Stimulated activated memory B cell treated with anti-CD40 and anti-IgM and Interleukin-4, amounts not matched to agents 10 μg/mL and 1 μg/mL and 100 μg/mL, for 72 hours (primary cell): ENCODE measurements at regions not wholly inside any gene's neighbourhood (a gene's known extent, or its start where the extent isn't known, plus 50 kb on each side); places are given as distances from the start of the nearest gene placed in this dataset.
A peak's percentile ranks its signal among the peaks of the same experiment; 100 is the strongest.
"Not testable (repeated sequence)": the region's sequence is repeated elsewhere in the genome, so short reads cannot be mapped to it uniquely, and the experiment has no call there.

ENCODE experiments used
- ATAC-seq: fragments of 150-1000 bp; cut with Tn5 transposase; 2 replicates; pipeline ENCODE4 v1.10.0; 2021
- H3K27ac Mint-ChIP-seq: one replicate; pipeline ENCODE4 v1.8.0; 2022; ENCODE audit warnings: mild to moderate bottlenecking, mixed read lengths
- H3K27me3 Mint-ChIP-seq: one replicate; pipeline ENCODE4 v1.8.0; 2022; ENCODE audit warnings: mixed read lengths
- H3K36me3 Mint-ChIP-seq: one replicate; pipeline ENCODE4 v1.8.0; 2022; ENCODE audit warnings: mixed read lengths
- H3K4me1 Mint-ChIP-seq: one replicate; pipeline ENCODE4 v1.8.0; 2022; ENCODE audit warnings: mixed read lengths
- H3K4me3 Mint-ChIP-seq: one replicate; pipeline ENCODE4 v1.8.0; 2022; ENCODE audit warnings: mild to moderate bottlenecking, moderate library complexity, mixed read lengths
- H3K9me3 Mint-ChIP-seq: one replicate; pipeline ENCODE4 v1.8.0; 2022; ENCODE audit warnings: mixed read lengths

- Mint-ChIP-seq H3K27me3 (no peaks in the 10 kb centered on the region), H3K4me3 (no peak overlapping the region), H3K27ac (no peak overlapping the region), H3K9me3 (peaks cover 5% of the 10 kb centered on the region), H3K36me3 (no peaks in the 10 kb centered on the region), H3K4me1 (no peaks in the 10 kb centered on the region)
- ATAC-seq, result no peak
Measured at GRCh38 chr13:58476206-58476918, 844.8 kb downstream of the PCDH17 start.

DNA sequence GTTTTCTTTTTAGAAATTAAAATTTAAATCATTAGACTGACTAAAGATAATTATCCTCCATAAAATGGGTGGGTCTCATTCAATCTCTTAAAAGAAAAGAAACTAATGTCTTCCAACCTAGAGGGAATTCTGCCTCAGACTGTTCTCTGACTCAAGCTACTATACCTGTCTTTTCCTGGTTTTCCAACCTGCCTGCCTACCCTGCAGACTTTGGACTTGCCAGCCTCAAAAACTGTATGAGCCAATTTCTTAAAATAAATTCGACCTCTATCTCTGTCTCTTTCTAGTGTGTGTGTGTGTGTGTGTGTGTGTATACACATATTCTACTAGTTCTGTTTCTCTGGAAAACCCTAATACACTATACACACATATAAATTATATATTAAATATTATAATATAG is 847.3 kb downstream of the PCDH17 start:
- peaks cover 3% of the 10 kb centered on the region for H3K9me3 Mint-ChIP-seq
- no peaks in the 10 kb centered on the region for H3K4me1 Mint-ChIP-seq
- ATAC-seq, result no peak
- no peak overlapping the region for H3K4me3 Mint-ChIP-seq
- H3K36me3 Mint-ChIP-seq, result no peaks in the 10 kb centered on the region
- H3K27ac Mint-ChIP-seq, result no peak overlapping the region
- no peaks in the 10 kb centered on the region for H3K27me3 Mint-ChIP-seq

- no peak for ATAC-seq
- H3K4me1 Mint-ChIP-seq, result no peaks in the 10 kb centered on the region
Measured at GRCh38 chr13:58480061-58480460, 848.5 kb downstream of the PCDH17 start.

GRCh38 chr13:58488251-58488650 is 856.7 kb downstream of the PCDH17 start:
- ATAC-seq, result no peak
- Mint-ChIP-seq H3K4me1 (no peaks in the 10 kb centered on the region), H3K9me3 (peaks cover 3% of the 10 kb centered on the region), H3K4me3 (no peak overlapping the region), H3K27ac (no peak overlapping the region), H3K27me3 (no peaks in the 10 kb centered on the region), H3K36me3 (no peaks in the 10 kb centered on the region)

More at GRCh38 chr13:58480061-58480460, 848.5 kb downstream of the PCDH17 start:
- Mint-ChIP-seq H3K27me3 (no peaks in the 10 kb centered on the region), H3K27ac (no peak overlapping the region), H3K4me3 (no peak overlapping the region), H3K9me3 (peaks cover 3% of the 10 kb centered on the region), H3K36me3 (no peaks in the 10 kb centered on the region)

GRCh38 chr13:58495668-58496067 is 864.1 kb downstream of the PCDH17 start:
- Mint-ChIP-seq H3K27me3 (no peaks in the 10 kb centered on the region), H3K9me3 (no peaks in the 10 kb centered on the region), H3K27ac (no peak overlapping the region), H3K4me1 (no peaks in the 10 kb centered on the region), H3K36me3 (no peaks in the 10 kb centered on the region), H3K4me3 (no peak overlapping the region)
- no peak for ATAC-seq

DNA sequence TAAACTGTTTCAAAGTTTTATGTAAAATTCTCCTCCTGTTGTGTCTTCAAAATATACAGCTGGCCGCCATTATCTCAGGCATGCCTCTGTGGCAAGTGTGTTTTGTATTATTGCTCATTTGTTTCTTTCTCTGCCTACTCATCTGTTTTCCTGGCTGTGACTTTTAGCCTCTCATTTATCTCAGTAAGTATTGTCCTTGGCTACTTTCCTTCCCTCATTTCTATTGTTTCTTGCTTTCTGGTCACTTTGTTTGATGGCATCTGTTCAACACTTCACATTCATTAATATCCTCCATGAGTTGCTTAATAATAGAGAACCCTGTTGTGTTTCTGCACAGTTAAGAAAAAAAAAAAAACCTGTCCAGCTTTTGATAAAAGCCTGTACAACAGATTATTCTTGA is 869.4 kb downstream of the PCDH17 start:
- no peak for ATAC-seq
- no peak overlapping the region for H3K27ac Mint-ChIP-seq
- H3K4me3 Mint-ChIP-seq, result no peak overlapping the region
- H3K4me1 Mint-ChIP-seq, result no peaks in the 10 kb centered on the region
- no peaks in the 10 kb centered on the region for H3K27me3 Mint-ChIP-seq
- H3K36me3 Mint-ChIP-seq, result no peaks in the 10 kb centered on the region
- H3K9me3 Mint-ChIP-seq, result peaks cover 3% of the 10 kb centered on the region

DNA sequence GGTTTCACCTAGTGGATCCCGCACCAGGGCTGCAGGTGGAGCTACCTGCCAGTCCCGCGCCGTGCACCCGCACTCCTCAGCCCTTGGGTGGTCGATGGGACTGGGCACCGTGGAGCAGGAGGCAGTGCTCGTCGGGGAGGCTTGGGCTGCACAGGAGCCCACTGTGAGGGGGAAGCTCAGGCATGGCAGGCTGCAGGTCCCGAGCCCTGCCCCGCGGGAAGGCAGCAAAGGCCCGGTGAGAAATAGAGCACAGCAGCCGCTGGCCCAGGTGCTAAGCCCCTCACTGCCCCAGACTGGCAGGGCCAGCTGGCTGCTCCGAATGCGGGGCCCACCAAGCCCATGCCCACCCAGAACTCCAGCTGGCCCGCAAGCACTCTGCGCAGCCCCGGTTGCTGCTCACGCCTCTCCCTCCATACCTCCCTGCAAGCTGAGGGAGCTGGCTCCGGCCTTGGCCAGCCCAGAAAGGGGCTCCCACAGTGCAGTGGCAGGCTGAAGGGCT is 872.7 kb downstream of the PCDH17 start:
- H3K4me3 Mint-ChIP-seq, H3K4me1 Mint-ChIP-seq, H3K9me3 Mint-ChIP-seq, H3K36me3 Mint-ChIP-seq, H3K27me3 Mint-ChIP-seq, ATAC-seq, H3K27ac Mint-ChIP-seq: not testable (repeated sequence)

- H3K9me3 Mint-ChIP-seq, H3K4me3 Mint-ChIP-seq, H3K27ac Mint-ChIP-seq, H3K27me3 Mint-ChIP-seq, H3K36me3 Mint-ChIP-seq, H3K4me1 Mint-ChIP-seq: not testable (repeated sequence)
- ATAC-seq, result peak; percentile 47
Measured at GRCh38 chr13:58505262-58505920, 873.8 kb downstream of the PCDH17 start.

DNA sequence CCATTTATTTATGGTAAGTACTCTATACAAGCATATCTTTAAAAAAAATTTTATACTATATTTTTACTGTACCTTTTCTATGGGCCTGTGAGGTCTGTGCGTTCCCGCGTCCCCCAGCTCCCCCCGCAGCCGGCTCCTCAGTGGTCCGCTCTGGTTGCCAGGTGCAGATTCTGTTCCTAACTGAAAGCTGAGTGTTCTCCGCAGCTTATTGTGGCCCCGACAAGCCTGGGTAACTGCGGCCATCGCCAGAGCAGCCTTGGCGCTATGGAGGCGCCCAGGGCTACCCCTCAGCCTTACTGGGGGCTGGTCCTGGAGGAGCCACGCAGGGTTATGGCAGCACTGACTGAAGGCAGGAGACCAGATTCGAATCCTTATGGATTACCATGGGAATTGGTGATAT is 896.8 kb downstream of the PCDH17 start:
- H3K4me3 Mint-ChIP-seq, result no peak overlapping the region
- H3K36me3 Mint-ChIP-seq, result no peaks in the 10 kb centered on the region
- no peak for ATAC-seq
- no peaks in the 10 kb centered on the region for H3K4me1 Mint-ChIP-seq
- H3K9me3 Mint-ChIP-seq, result peaks cover 9% of the 10 kb centered on the region
- no peak overlapping the region for H3K27ac Mint-ChIP-seq
- H3K27me3 Mint-ChIP-seq, result no peaks in the 10 kb centered on the region

GRCh38 chr13:58531614-58532013 is 900.1 kb downstream of the PCDH17 start:
- Mint-ChIP-seq H3K4me1 (no peaks in the 10 kb centered on the region), H3K27me3 (no peaks in the 10 kb centered on the region), H3K9me3 (peaks cover 9% of the 10 kb centered on the region), H3K36me3 (no peaks in the 10 kb centered on the region), H3K4me3 (no peak overlapping the region), H3K27ac (no peak overlapping the region)
- ATAC-seq, result no peak

DNA sequence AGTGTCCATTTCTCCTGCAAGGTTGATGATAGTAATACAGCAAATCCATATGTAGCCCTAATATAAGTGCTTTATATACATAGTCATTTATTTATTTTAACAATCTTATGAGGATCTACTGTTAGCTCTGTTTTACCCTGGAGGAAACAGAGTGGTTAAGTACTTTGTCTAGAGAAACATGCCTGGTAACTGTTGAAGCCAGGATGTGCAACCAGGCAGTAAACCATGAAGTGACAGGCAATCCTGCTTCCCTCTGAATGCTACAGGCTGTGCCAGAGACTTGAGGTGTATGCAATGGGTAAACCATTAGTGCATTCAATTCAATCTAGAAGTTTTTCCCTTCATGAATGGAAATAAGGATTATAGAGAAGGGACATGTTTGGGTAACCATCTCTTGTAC is 911.0 kb downstream of the PCDH17 start:
- ATAC-seq, result no peak
- H3K36me3 Mint-ChIP-seq, result no peaks in the 10 kb centered on the region

GRCh38 chr13:58547419-58547818 is 915.9 kb downstream of the PCDH17 start:
- Mint-ChIP-seq H3K4me1 (no peaks in the 10 kb centered on the region), H3K9me3 (peaks cover 11% of the 10 kb centered on the region), H3K27ac (no peak overlapping the region), H3K36me3 (no peaks in the 10 kb centered on the region), H3K4me3 (no peak overlapping the region), H3K27me3 (no peaks in the 10 kb centered on the region)
- ATAC-seq, result no peak

More for the DNA sequence above, 911.0 kb downstream of the PCDH17 start:
- Mint-ChIP-seq H3K27ac (no peak overlapping the region), H3K4me3 (no peak overlapping the region), H3K27me3 (no peaks in the 10 kb centered on the region), H3K9me3 (peaks cover 8% of the 10 kb centered on the region), H3K4me1 (no peaks in the 10 kb centered on the region)

DNA sequence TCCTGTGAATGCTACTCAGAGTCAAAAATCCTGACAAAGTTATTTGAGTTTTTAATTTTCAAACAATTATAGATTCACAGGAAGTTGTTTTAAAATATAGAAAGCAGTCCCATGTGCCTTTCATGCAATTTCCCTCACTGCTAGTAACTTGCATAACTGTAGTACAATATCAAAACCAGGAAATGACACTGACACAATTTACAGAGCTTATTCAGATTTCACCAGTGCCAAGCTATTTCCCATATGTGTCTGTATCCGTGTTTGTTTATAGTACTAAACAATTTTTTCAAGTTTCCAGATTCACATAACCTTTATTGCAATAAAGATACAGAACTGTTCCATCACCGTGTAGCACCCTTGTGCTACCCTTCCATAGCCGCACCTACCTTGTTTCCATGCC is 934.6 kb downstream of the PCDH17 start:
- Mint-ChIP-seq H3K4me3 (no peak overlapping the region), H3K9me3 (peaks cover 8% of the 10 kb centered on the region), H3K4me1 (no peaks in the 10 kb centered on the region), H3K27me3 (no peaks in the 10 kb centered on the region), H3K27ac (no peak overlapping the region), H3K36me3 (no peaks in the 10 kb centered on the region)
- ATAC-seq, result no peak

DNA sequence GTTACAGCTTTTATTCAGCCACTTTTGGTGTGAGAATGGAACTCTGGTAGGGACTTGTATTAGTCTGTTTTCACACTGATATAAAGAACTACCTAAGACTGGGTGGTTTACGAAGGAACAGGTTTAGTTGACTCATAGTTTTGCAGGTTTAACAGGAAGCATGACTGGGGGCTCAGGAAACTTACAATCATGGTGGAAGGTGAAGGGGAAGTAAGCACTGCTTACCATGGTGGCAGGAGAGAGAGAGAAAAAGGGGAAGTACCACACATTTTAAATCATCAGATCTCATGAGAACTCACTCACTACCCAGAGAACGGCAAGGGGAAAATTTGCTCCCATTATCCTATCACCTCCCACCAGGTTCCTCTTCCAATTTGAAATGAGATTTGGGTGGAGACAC is 942.2 kb downstream of the PCDH17 start:
- Mint-ChIP-seq H3K27ac (no peak overlapping the region), H3K4me3 (no peak overlapping the region), H3K36me3 (no peaks in the 10 kb centered on the region), H3K27me3 (no peaks in the 10 kb centered on the region), H3K9me3 (peaks cover 13% of the 10 kb centered on the region), H3K4me1 (no peaks in the 10 kb centered on the region)
- no peak for ATAC-seq

DNA sequence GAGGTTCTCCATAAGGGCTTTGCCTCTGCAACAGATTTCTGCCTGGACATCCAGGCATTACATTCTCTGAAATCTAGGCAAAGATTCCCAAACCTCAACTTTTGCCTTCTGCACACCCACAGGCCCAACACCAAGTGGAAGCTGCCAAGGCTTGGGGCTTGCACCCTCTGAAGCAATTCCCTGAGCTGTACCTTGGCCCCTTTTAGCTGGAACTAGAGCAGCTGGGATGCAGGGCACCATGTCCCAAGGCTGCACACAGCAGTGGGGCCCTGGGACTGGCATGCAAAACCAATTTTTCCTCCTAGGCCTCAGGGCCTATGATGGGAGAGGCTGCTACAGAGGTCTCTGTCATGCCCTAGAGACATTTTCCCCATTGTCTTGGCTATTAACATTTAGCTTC is 943.2 kb downstream of the PCDH17 start:
- Mint-ChIP-seq H3K27ac (no peak overlapping the region), H3K4me3 (no peak overlapping the region), H3K9me3 (peaks cover 17% of the 10 kb centered on the region), H3K36me3 (no peaks in the 10 kb centered on the region), H3K4me1 (no peaks in the 10 kb centered on the region), H3K27me3 (no peaks in the 10 kb centered on the region)
- no peak for ATAC-seq

GRCh38 chr13:58579468-58579867 is 947.9 kb downstream of the PCDH17 start:
- Mint-ChIP-seq H3K27me3 (no peaks in the 10 kb centered on the region), H3K4me1 (no peaks in the 10 kb centered on the region), H3K36me3 (no peaks in the 10 kb centered on the region), H3K9me3 (peaks cover 11% of the 10 kb centered on the region), H3K27ac (no peak overlapping the region), H3K4me3 (no peak overlapping the region)
- no peak for ATAC-seq
